Activated CD4-positive, alpha-beta memory T cell treated with anti-CD3 and anti-CD28 coated beads, Interleukin-2, amount 10 ng/mL, durations not matched to agents 7 days and 5 days (primary cell): ENCODE measurements at regions not wholly inside any gene's neighbourhood (a gene's known extent, or its start where the extent isn't known, plus 50 kb on each side); places are given as distances from the start of the nearest gene placed in this dataset.

ENCODE experiments used
- CTCF ChIA-PET: fragments of 350-600 bp; sonication (Branson Sonifier 250); formaldehyde crosslinking; loops from one replicate; lab custom pipeline; 2021; ENCODE audit warnings: antibody characterized with exemption, inconsistent platforms; lab: Charles Lee
- POLR2A ChIA-PET: fragments of 350-600 bp; sonication (Branson Sonifier 250); formaldehyde crosslinking; loops from one replicate; lab custom pipeline; 2021; ENCODE audit warnings: antibody characterized with exemption; lab: Charles Lee
- DNase-seq: peaks from one replicate; pipeline ENCODE4 v3.0.0-alpha.2; 2020
- H3K27ac Mint-ChIP-seq: one replicate; pipeline ENCODE4 v1.8.0; 2021; ENCODE audit warnings: mild to moderate bottlenecking, mixed read lengths
- H3K27me3 Mint-ChIP-seq: one replicate; pipeline ENCODE4 v1.8.0; 2021; ENCODE audit warnings: mixed read lengths
- H3K36me3 Mint-ChIP-seq: one replicate; pipeline ENCODE4 v1.8.0; 2021; ENCODE audit warnings: low read depth, mixed read lengths
- H3K4me1 Mint-ChIP-seq: one replicate; pipeline ENCODE4 v1.8.0; 2021; ENCODE audit warnings: mixed read lengths
- H3K4me3 Mint-ChIP-seq: one replicate; pipeline ENCODE4 v1.8.0; 2021; ENCODE audit warnings: mild to moderate bottlenecking, mixed read lengths
- H3K9me3 Mint-ChIP-seq: one replicate; pipeline ENCODE4 v1.8.0; 2021; ENCODE audit warnings: mixed read lengths

- no peak overlapping the region for H3K27ac Mint-ChIP-seq
- ChIA-PET CTCF (no interaction called here), POLR2A (no interaction called here)
- H3K4me3 Mint-ChIP-seq: no peak overlapping the region
- no peak for DNase-seq
- no peaks in the 10 kb centered on the region for H3K27me3 Mint-ChIP-seq
- H3K36me3 Mint-ChIP-seq: no peaks in the 10 kb centered on the region
- no peaks in the 10 kb centered on the region for H3K9me3 Mint-ChIP-seq
- no peaks in the 10 kb centered on the region for H3K4me1 Mint-ChIP-seq
Measured at GRCh38 chr4:103802766-103803165, 83.0 kb upstream of the TACR3 start.

DNA sequence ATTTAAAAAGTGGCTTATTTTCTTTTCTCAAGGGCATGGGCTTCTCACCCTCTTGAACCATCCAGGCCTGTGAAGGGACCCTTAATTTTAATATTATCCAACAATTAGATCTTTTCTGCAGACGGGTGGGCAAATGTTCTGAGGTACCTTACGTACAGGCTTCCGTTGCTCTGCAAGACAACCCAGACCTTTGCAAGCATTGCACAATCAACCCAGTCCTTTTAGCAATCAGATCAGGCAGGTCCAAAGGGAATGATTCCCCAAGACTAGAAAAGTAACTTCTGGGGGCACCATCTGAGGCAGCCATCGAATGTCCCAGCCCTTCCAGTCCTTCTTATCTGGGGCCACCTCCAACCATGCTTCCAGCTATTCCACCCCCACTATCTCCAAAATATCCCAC, 67.3 kb upstream of the TACR3 start:
- Mint-ChIP-seq H3K4me1 (no peaks in the 10 kb centered on the region), H3K9me3 (no peaks in the 10 kb centered on the region), H3K27ac (no peak overlapping the region), H3K27me3 (no peaks in the 10 kb centered on the region), H3K4me3 (no peak overlapping the region), H3K36me3 (no peaks in the 10 kb centered on the region)
- no peak for DNase-seq
- CTCF ChIA-PET: no interaction called here
- POLR2A ChIA-PET: no interaction called here

DNA sequence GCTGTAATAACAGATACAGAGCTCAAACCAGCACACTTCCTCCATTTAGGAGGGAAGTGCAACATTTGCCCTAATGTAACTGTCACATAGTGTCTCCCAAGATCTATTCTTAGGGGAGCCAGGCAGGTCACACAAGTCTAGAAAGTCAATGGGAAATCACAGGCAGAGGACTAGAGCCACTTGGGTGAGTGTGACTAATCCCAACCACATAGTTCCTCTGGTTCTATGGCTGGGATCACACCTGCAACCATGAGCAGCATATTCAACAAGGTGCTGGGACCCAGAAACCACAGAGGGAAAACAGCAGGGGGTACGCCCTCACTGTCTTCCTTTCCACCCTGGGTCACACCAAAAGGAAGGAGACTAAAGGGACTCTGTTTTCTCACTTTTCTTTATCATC, 66.8 kb upstream of the TACR3 start:
- Mint-ChIP-seq H3K4me1 (no peaks in the 10 kb centered on the region), H3K27me3 (no peaks in the 10 kb centered on the region), H3K9me3 (no peaks in the 10 kb centered on the region), H3K4me3 (no peak overlapping the region), H3K27ac (no peak overlapping the region), H3K36me3 (no peaks in the 10 kb centered on the region)
- ChIA-PET POLR2A (no interaction called here), CTCF (no interaction called here)
- DNase-seq: no peak

DNA sequence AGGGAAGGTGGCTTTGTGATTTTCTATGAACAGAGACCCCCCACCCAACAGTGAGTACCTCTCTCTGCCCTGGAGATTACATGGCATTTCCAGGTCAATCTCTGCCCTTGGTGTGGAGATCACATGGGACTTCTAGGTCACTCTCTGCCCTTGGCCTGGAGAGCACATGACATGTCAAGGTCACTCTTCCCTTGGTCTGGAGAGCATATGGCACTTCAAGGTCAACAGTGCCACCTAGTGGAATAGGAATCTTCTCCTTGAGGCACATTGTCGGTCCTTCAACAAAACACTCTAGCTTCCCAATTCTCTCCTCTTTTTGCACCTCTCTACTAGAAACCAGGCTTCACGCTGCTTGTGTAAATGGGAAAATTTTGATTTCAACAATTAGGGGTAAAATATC, 66.2 kb upstream of the TACR3 start:
- Mint-ChIP-seq H3K4me1 (no peaks in the 10 kb centered on the region), H3K27me3 (no peaks in the 10 kb centered on the region), H3K36me3 (no peaks in the 10 kb centered on the region), H3K27ac (no peak overlapping the region), H3K4me3 (no peak overlapping the region), H3K9me3 (no peaks in the 10 kb centered on the region)
- CTCF ChIA-PET: no interaction called here
- no peak for DNase-seq
- POLR2A ChIA-PET: no interaction called here

- Mint-ChIP-seq H3K4me3 (no peak overlapping the region), H3K4me1 (no peaks in the 10 kb centered on the region), H3K36me3 (no peaks in the 10 kb centered on the region), H3K9me3 (no peaks in the 10 kb centered on the region), H3K27ac (no peak overlapping the region), H3K27me3 (no peaks in the 10 kb centered on the region)
- DNase-seq: no peak
- ChIA-PET CTCF (no interaction called here), POLR2A (no interaction called here)
Measured at GRCh38 chr4:103778221-103778620, 58.4 kb upstream of the TACR3 start.

DNA sequence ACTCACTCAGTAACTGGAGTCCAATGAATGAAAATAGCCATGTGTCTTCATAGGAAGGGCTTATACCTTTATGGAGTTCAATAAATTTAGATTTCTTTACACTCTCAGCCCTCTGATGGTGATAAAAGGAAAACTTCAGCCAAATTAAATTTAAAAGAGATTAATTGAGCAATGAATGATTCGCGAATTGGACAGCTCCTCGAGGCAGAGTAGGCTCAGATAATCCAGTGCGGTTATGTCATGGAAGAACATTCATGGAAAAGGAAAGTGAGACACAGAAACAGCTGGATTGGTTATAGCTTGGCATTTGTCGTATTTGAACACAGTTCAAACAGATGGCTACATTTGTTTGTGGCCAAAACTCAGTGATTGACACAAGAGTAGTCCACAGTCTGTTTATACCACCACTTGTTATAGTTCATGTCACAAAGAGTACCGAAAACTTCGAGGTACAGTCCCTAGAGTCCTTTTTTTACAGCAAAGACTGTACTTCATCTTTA, 54.6 kb upstream of the TACR3 start:
- no peak overlapping the region for H3K4me3 Mint-ChIP-seq
- DNase-seq: no peak
- ChIA-PET POLR2A (no interaction called here), CTCF (no interaction called here)
- no peaks in the 10 kb centered on the region for H3K36me3 Mint-ChIP-seq
- H3K27ac Mint-ChIP-seq: no peak overlapping the region
- H3K9me3 Mint-ChIP-seq: no peaks in the 10 kb centered on the region
- no peaks in the 10 kb centered on the region for H3K4me1 Mint-ChIP-seq
- no peaks in the 10 kb centered on the region for H3K27me3 Mint-ChIP-seq

DNA sequence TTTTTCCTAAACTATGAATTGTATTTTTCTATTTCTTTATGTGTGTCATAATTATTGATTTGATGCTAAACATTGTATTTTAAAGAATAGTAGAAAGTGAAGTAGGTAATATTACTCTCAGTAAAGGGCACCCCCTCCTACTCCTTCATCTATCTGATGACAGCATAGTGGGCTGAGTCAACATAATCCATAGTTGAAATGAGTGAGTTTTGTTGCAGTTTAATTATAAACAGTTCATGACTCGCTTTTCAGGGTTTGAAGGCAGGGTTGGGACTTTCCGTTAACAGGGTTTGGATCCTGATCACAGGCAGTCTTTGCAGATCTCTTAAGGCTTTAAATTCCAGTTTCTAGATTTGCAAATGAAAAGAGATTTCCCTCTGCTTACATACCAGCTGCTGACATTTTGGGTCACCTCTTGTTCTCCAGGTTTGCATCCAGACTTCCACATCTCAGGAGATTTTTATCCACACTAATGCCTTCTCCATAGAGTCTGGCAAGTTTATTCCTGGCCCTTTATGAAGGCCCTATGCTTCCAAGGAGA, 54.0 kb upstream of the TACR3 start:
- Mint-ChIP-seq H3K4me1 (no peaks in the 10 kb centered on the region), H3K9me3 (no peaks in the 10 kb centered on the region), H3K4me3 (no peak overlapping the region), H3K27ac (no peak overlapping the region), H3K36me3 (no peaks in the 10 kb centered on the region), H3K27me3 (no peaks in the 10 kb centered on the region)
- ChIA-PET POLR2A (no interaction called here), CTCF (no interaction called here)
- DNase-seq: no peak
